ENCODE measurements at regions not wholly inside any gene's neighbourhood (a gene's known extent, or its start where the extent isn't known, plus 50 kb on each side); places are given as distances from the start of the nearest gene placed in this dataset.

DNA sequence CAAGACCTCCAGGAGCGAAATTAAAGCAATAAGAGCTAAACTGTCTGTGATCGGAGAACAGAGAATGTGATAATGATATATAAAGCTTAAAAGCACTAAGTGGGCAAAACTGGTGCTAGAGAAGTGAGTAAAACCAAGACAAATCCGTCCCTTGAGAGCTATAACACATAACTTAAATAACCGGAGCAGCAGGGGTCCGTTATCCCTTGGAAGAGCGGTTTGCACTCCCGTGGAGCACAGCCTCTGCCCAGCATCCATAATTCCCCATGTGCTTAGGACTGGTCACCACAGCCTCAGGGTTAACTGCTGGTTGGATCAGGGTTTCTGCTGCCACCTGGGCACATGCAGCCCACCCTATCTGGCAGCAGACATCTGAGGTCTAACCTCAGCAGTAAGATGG, 489.0 kb downstream of the NPIPA7 start:
- WGBS, 2 experiments (ENCODE audit: extremely low coverage in 1 of 2, insufficient coverage in 1 of 2, insufficient read length in 1 of 2, insufficient replicate concordance in 2 of 2, low coverage in 1 of 2, low lambda C conversion rate in 2 of 2, missing lambda C conversion rate in 1 of 2) = 39% methylated on average over 7 of the region's 7 CpGs; no CpG with 5 or more reads in 1 of the 2 experiments
- no peak overlapping the region for H3K27ac ChIP-seq (ENCODE audit: low read depth, low read length)

More for the DNA sequence above, 489.0 kb downstream of the NPIPA7 start:
- ChIA-PET CTCF (ENCODE audit: partially characterized antibody) (interaction anchor here (1.3 kb wide), 1 partner anchor 14 kb away, joined by 6 read pairs; no protein-coding TSS in a partner anchor), POLR2A (ENCODE audit: partially characterized antibody) (interaction anchor here (2.0 kb wide), 1 partner anchor 9 kb away, joined by 6 read pairs; no protein-coding TSS in a partner anchor)
- Histone ChIP-seq H2BK20ac (ENCODE audit: low read length) (peak overlapping the region; percentile 95; the same call in 1 of the 2 replicates), H3K4me2 (ENCODE audit: insufficient read depth in 1 of 2, low read depth in 2 of 2, low read length in 2 of 2) (peak overlapping the region; percentile 30 to 31), H3K56ac (replicated peaks; ENCODE audit: insufficient read length, low read depth, low read length) (no peak overlapping the region), H2BK15ac (ENCODE audit: low read length) (no peak overlapping the region), H3K4me1 (replicated peaks in 1 of 4; ENCODE audit: control insufficient read depth in 3 of 4, insufficient read depth in 4 of 4, low read length in 3 of 4) (peaks cover 6 to 16% (median 11%) of the 10 kb centered on the region in 4 experiments), H3K14ac (ENCODE audit: insufficient read length) (no peak overlapping the region), H3K4me3 (ENCODE audit: extremely low read depth in 1 of 4, insufficient read depth in 2 of 4, low read depth in 3 of 4, low read length in 4 of 4) (no peak overlapping the region; a peak in 2 of 8 replicates), H4K8ac (ENCODE audit: extremely low read depth, insufficient read depth, low read length) (no peak overlapping the region), H3K18ac (ENCODE audit: extremely low read depth, low read length) (peak overlapping the region; percentile 7), H2BK5ac (ENCODE audit: low read depth, low read length) (peak overlapping the region; percentile 95; the same call in 1 of the 2 replicates), H2AFZ (ENCODE audit: low read length) (no peak overlapping the region), H3K9ac (replicated peaks in 1 of 4; ENCODE audit: extremely low read depth in 1 of 4, low read depth in 3 of 4, low read length in 3 of 4) (no peak overlapping the region), H3K27me3 (replicated peaks in 1 of 4; ENCODE audit: control insufficient read depth in 3 of 4, extremely low read depth in 1 of 4, insufficient read depth in 3 of 4, low read length in 3 of 4) (no peaks in the 10 kb centered on the region), H2BK12ac (ENCODE audit: low read depth, low read length) (peak overlapping the region; percentile 7; the same call in 1 of the 2 replicates), H3K36me3 (ENCODE audit: control insufficient read depth in 2 of 4, insufficient read depth in 4 of 4, low read length in 3 of 4) (no peaks in the 10 kb centered on the region), H3K9me3 (ENCODE audit: insufficient read depth in 2 of 2, low read depth in 1 of 2, low read length in 1 of 2) (no peaks in the 10 kb centered on the region), H3K23me2 (ENCODE audit: low read depth, low read length) (no peaks in the 10 kb centered on the region), H3K79me2 (ENCODE audit: control insufficient read depth in 1 of 2, insufficient read depth in 2 of 2, low read length in 2 of 2) (no peaks in the 10 kb centered on the region), H4K20me1 (replicated peaks in 1 of 2; ENCODE audit: control insufficient read depth in 1 of 2, insufficient read depth in 2 of 2, low read length in 2 of 2) (no peaks in the 10 kb centered on the region), H4K5ac (ENCODE audit: insufficient read length, low read depth, low read length) (peak overlapping the region; percentile 37), H3K79me1 (ENCODE audit: low read depth, low read length) (no peaks in the 10 kb centered on the region), H2AK5ac (ENCODE audit: low read depth, low read length) (0 out of 2 replicates have a peak overlapping the region, but pooled peaks have one; percentile 1), H3K23ac (ENCODE audit: insufficient read length) (no peak overlapping the region), H2BK120ac (replicated peaks; ENCODE audit: low read depth, low read length) (peak overlapping the region; percentile 31), H3K4ac (replicated peaks; ENCODE audit: insufficient read length, low read depth, low read length) (no peak overlapping the region), H4K91ac (replicated peaks; ENCODE audit: insufficient read length, low read length) (peak overlapping the region; percentile 67)
- TF ChIP-seq RNF2 (IDR thresholded peaks at IDR 0.05; ENCODE audit: borderline replicate concordance, low read depth, low read length, missing control alignments, poor library complexity, severe bottlenecking) = no peak
- no peak for TF ChIP-seq CEBPB (IDR thresholded peaks at IDR 0.05; ENCODE audit: low read depth, low read length)
- TF ChIP-seq GABPA (IDR thresholded peaks at IDR 0.05; ENCODE audit: borderline replicate concordance, insufficient read depth, low read length) = no peak
- TF ChIP-seq TEAD4 (IDR thresholded peaks at IDR 0.05; ENCODE audit: low read depth, low read length) = peak; percentile 69
- TF ChIP-seq HDAC2 (IDR thresholded peaks at IDR 0.05; ENCODE audit: borderline replicate concordance in 1 of 2, low read depth in 2 of 2, low read length in 2 of 2) = no peak
- TF ChIP-seq EGR1 (IDR thresholded peaks at IDR 0.05; ENCODE audit: borderline replicate concordance, low read depth, low read length) = no peak
- peak in 1 of 2 experiments; percentile 51 for DNase-seq (ENCODE audit: low read depth in 1 of 2, low spot score in 2 of 2)
- FAIRE-seq = no peak

Measured in H1 (cell line).